K562 (cell line): ENCODE measurements at regions not wholly inside any gene's neighbourhood (a gene's known extent, or its start where the extent isn't known, plus 50 kb on each side); places are given as distances from the start of the nearest gene placed in this dataset.

Source experiments
- ATAC-seq: fragments of 200-7000 bp; cut with Tn5 transposase; 3 replicates; pipeline ENCODE4 v1.9.1; 2020; ENCODE audit warnings: moderate library complexity
- BruUV-seq: library from RNA; stranded (reverse); fragments of 400-500 nt; replicated peaks from 2 replicates; lab custom pipeline; 2021; lab: Mats Ljungman, UMichigan
- CTCF ChIA-PET: fragments of 300-600 bp; formaldehyde crosslinking; extraction: SDS; loops from one replicate; lab custom pipeline; 2021; ENCODE audit warnings: low intra/inter-chr PET ratio; lab: Yijun Ruan, JAX
- POLR2A ChIA-PET: fragments of 300-600, 350-650 bp; sonication (Branson Sonifier 250); formaldehyde crosslinking; extraction: SDS; loops from one replicate; lab custom pipeline; 2021; ENCODE audit warnings: antibody characterized with exemption, inconsistent platforms; lab: Yijun Ruan, JAX
- DNase-seq, 4 experiments: peaks; one replicate each; pipeline versions ENCODE4 v3.0.0 to v3.0.0-alpha.2; 2011 to 2018; ENCODE audit warnings: low spot score in 3 of 4, mixed read lengths in 3 of 4; ENCODE audit errors: extremely low read depth in 1 of 4
- FAIRE-seq: peaks from 2 replicates; lab custom pipeline; 2011; peaks lifted over from hg19 to GRCh38; lab: Jason Lieb, UNC
- H2AFZ ChIP-seq: 2 replicates; pipeline ENCODE4 v1.6.0; 2011; ENCODE audit warnings: low read depth, low read length, control low read depth, inconsistent platforms
- H3K27ac ChIP-seq: fragments of 200-600 bp; 3 replicates; pipeline ENCODE4 v1.8.0; 2011; ENCODE audit warnings: low read depth, mild to moderate bottlenecking, control low read depth, inconsistent platforms, low read length, moderate library complexity, mixed read lengths; ENCODE audit errors: extremely low read depth
- H3K27me3 ChIP-seq, 2 experiments: fragments of 300-600 bp in 1 of 2; 2 replicates in 1 of 2; 3 replicates in 1 of 2; pipeline versions ENCODE4 v1.6.0 to v1.8.0; 2011; ENCODE audit warnings: inconsistent platforms in 2 of 2, low read length in 2 of 2, mild to moderate bottlenecking in 1 of 2, mixed read lengths in 1 of 2, moderate library complexity in 1 of 2; ENCODE audit not compliant: control insufficient read depth in 2 of 2, insufficient read depth in 2 of 2
- H3K36me3 ChIP-seq: fragments of 300-600 bp; 3 replicates; pipeline ENCODE4 v1.8.0; 2011; ENCODE audit warnings: mild to moderate bottlenecking, low read length, inconsistent platforms; ENCODE audit not compliant: control insufficient read depth, insufficient read depth
- H3K4me1 ChIP-seq, 2 experiments: fragments of 200-600 bp in 1 of 2; replicated peaks in 1 of 2; 2 replicates in 1 of 2; 3 replicates in 1 of 2; pipeline versions ENCODE4 v1.5.1 to v1.8.0; 2011; ENCODE audit warnings: inconsistent platforms in 2 of 2, low read length in 2 of 2, mild to moderate bottlenecking in 1 of 2, mixed read lengths in 1 of 2, moderate library complexity in 1 of 2; ENCODE audit not compliant: control insufficient read depth in 2 of 2, insufficient read depth in 2 of 2
- H3K4me2 ChIP-seq: 2 replicates; pipeline ENCODE4 v1.6.1; 2011; ENCODE audit warnings: low read length, control low read depth, inconsistent platforms, mixed read lengths; ENCODE audit not compliant: insufficient read depth
- H3K4me3 ChIP-seq: fragments of 200-600 bp; sonication (generic), shearing (Covaris generic); 2 replicates; pipeline ENCODE4 v1.5.1; 2016; ENCODE audit warnings: control low read depth, inconsistent platforms
- H3K79me2 ChIP-seq: fragments of 200-600 bp; 3 replicates; pipeline ENCODE4 v1.8.0; 2011; ENCODE audit warnings: low read length, inconsistent platforms; ENCODE audit not compliant: control insufficient read depth, insufficient read depth
- H3K9ac ChIP-seq, 2 experiments: 2 replicates each; pipeline versions ENCODE4 v1.6.0 to v1.6.1; 2011; ENCODE audit warnings: low read depth in 2 of 2, low read length in 2 of 2, control low read depth in 1 of 2, inconsistent platforms in 1 of 2, mild to moderate bottlenecking in 1 of 2, mixed read lengths in 1 of 2; ENCODE audit not compliant: insufficient read depth in 1 of 2
- H3K9me1 ChIP-seq: one replicate; pipeline ENCODE4 v1.6.0; 2011; ENCODE audit warnings: inconsistent platforms, mild to moderate bottlenecking, low read length, moderate library complexity; ENCODE audit not compliant: control insufficient read depth, insufficient read depth
- H3K9me3 ChIP-seq: replicated peaks from 2 replicates; pipeline ENCODE4 v1.5.1; 2011; ENCODE audit warnings: low read depth, low read length, inconsistent platforms; ENCODE audit not compliant: control insufficient read depth, insufficient read depth
- H4K20me1 ChIP-seq: replicated peaks from 2 replicates; pipeline ENCODE4 v1.6.1; 2011; ENCODE audit warnings: low read length, inconsistent platforms, mixed read lengths; ENCODE audit not compliant: control insufficient read depth, insufficient read depth
- ARNT ChIP-seq, 2 experiments: fragments of 450-650 bp; IDR thresholded peaks; 2 replicates each; pipeline ENCODE4 v1.6.1; 2016; ENCODE audit warnings: mild to moderate bottlenecking in 1 of 2
- BCL6 ChIP-seq: fragments of 250-450 bp; sonication (Bioruptor Pico); IDR thresholded peaks from 2 replicates; pipeline ENCODE4 v1.4.0; 2020
- CBFA2T2 ChIP-seq: fragments of 450-650 bp; conservative IDR thresholded peaks from 2 replicates; pipeline ENCODE4 v1.6.1; 2017; ENCODE audit warnings: mild to moderate bottlenecking
- SPI1 ChIP-seq: IDR thresholded peaks from 2 replicates; pipeline ENCODE4 v1.6.1; 2011; ENCODE audit warnings: low read depth, low read length, control low read depth, borderline replicate concordance
- STAG1 ChIP-seq: sonication (generic); formaldehyde crosslinking; IDR thresholded peaks from 2 replicates; pipeline ENCODE4 v1.5.0; 2020; ENCODE audit warnings: missing genetic modification reagents, borderline replicate concordance
- TAF1 ChIP-seq: IDR thresholded peaks from 2 replicates; pipeline ENCODE4 v1.6.1; 2011; ENCODE audit warnings: mild to moderate bottlenecking, low read length, moderate library complexity; ENCODE audit not compliant: insufficient read depth, control insufficient read depth, severe bottlenecking; ENCODE audit errors: extremely low read depth
- ZNF584 ChIP-seq: fragments of 200-800 bp; sonication (Bioruptor generic); IDR thresholded peaks from 2 replicates; pipeline ENCODE4 v1.6.1; 2016; ENCODE audit warnings: low read depth, mild to moderate bottlenecking, missing genetic modification characterization, missing compliant biosample characterization
- WGBS: fragments of 100-300 bp; shearing (Covaris generic); methylation state at CpG from one replicate; pipeline ENCODE4 v1.1.6; 2016; ENCODE audit warnings: low coverage, mixed read lengths; ENCODE audit not compliant: insufficient coverage; ENCODE audit errors: missing lambda C conversion rate; 5-methylcytosine and 5-hydroxymethylcytosine counted together
- in situ Hi-C: fragments of 300-500 bp; cut with MboI; formaldehyde crosslinking; loops from 4 replicates; pipeline ENCODE4 v1.15.0; 2018; ENCODE audit warnings: inconsistent platforms, mixed read lengths
- intact Hi-C: fragments of 100-400 bp; cut with micrococcal nuclease; formaldehyde crosslinking; loops from 2 replicates; pipeline ENCODE4 v1.14.2; 2022
- TF ChIP-seq, protein P1 (sequence below): IDR thresholded peaks from 2 replicates; pipeline ENCODE4 v1.6.1; 2011; ENCODE audit not compliant: insufficient read length; ENCODE audit errors: extremely low read depth
- TF ChIP-seq, protein P2 (sequence below): sonication (generic); formaldehyde crosslinking; IDR thresholded peaks from 2 replicates; pipeline ENCODE4 v1.8.0; 2022; ENCODE audit warnings: mild to moderate bottlenecking, missing genetic modification reagents
- TF ChIP-seq, protein P3 (sequence below): sonication (generic); formaldehyde crosslinking; IDR thresholded peaks from 2 replicates; pipeline ENCODE4 v1.8.1; 2023; ENCODE audit warnings: mild to moderate bottlenecking, missing genetic modification reagents
- TF ChIP-seq, protein P4 (sequence below), 2 experiments: fragments of 450-650 bp in 1 of 2; sonication (generic) in 1 of 2; formaldehyde crosslinking in 1 of 2; IDR thresholded peaks in 1 of 2; conservative IDR thresholded peaks in 1 of 2; 2 replicates each; pipeline versions ENCODE4 v1.6.1 to v1.8.1; 2016 to 2023; ENCODE audit warnings: mild to moderate bottlenecking in 2 of 2, moderate library complexity in 2 of 2, inconsistent platforms in 1 of 2, missing genetic modification reagents in 1 of 2
- TF ChIP-seq, protein P5 (sequence below): fragments of 450-650 bp; IDR thresholded peaks from 2 replicates; pipeline ENCODE4 v1.6.1; 2016; ENCODE audit warnings: missing biosample characterization, missing genetic modification characterization
- TF ChIP-seq, protein P6 (sequence below): fragments of 250-450 bp; sonication (Bioruptor Pico); IDR thresholded peaks from 2 replicates; pipeline ENCODE4 v1.5.0; 2021; ENCODE audit warnings: mild to moderate bottlenecking, borderline replicate concordance

DNA sequence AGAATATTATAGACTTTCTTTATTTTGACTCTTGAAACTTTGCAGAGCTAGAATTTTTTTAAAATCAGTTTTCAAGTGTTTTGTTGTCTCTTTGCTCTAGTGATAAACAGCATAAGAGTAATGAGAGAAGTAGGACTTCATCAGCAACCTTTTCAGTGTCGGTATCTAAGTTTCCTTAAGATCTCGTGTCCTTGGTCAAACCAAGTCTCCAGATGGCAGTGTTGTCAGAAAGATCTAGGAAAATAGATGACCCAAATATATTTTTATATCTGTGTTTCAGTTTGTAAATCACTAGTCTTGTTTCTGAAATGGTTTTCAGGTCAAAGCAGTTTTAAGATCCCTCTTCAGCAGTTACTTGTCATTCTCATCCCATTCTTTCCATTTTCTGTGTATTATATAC is 438.3 kb downstream of the RAPGEF2 start:
- Histone ChIP-seq H3K36me3 (no peaks in the 10 kb centered on the region), H3K4me2 (no peak overlapping the region), H3K4me1 (no peaks in the 10 kb centered on the region), H3K4me3 (no peak overlapping the region), H3K9me1 (no peaks in the 10 kb centered on the region), H2AFZ (no peak overlapping the region), H3K27me3 (no peaks in the 10 kb centered on the region; a peak in 1 of 5 replicates), H3K79me2 (no peaks in the 10 kb centered on the region), H3K9me3 (no peaks in the 10 kb centered on the region), H4K20me1 (no peaks in the 10 kb centered on the region), H3K27ac (no peak overlapping the region), H3K9ac (no peak overlapping the region)
- FAIRE-seq: no peak
- no peak for DNase-seq
- no peak for ATAC-seq
- BruUV-seq: no TSS peak
- in situ Hi-C loops: no loop called here
- POLR2A ChIA-PET: no interaction called here
- CTCF ChIA-PET: no interaction called here
- 3% methylated on average over 2 of the region's 2 CpGs for whole genome bisulfite sequencing
- intact Hi-C loops: no loop called here
- TF ChIP-seq ARNT (IDR thresholded peaks at IDR 0.05) (no peak), SPI1 (no peak), STAG1 (CRISPR knock-in tag) (no peak), TAF1 (no peak), BCL6 (CRISPR knock-in tag) (no peak), ZNF584 (CRISPR knock-in tag) (no peak), CBFA2T2 (no peak)
- TF ChIP-seq, protein P1, sequence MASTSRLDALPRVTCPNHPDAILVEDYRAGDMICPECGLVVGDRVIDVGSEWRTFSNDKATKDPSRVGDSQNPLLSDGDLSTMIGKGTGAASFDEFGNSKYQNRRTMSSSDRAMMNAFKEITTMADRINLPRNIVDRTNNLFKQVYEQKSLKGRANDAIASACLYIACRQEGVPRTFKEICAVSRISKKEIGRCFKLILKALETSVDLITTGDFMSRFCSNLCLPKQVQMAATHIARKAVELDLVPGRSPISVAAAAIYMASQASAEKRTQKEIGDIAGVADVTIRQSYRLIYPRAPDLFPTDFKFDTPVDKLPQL: no peak
- TF ChIP-seq, protein P2, sequence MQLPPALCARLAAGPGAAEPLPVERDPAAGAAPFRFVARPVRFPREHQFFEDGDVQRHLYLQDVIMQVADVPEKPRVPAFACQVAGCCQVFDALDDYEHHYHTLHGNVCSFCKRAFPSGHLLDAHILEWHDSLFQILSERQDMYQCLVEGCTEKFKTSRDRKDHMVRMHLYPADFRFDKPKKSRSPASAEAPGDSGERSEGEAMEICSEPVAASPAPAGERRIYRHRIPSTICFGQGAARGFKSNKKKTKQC (CRISPR knock-in tag): no peak
- TF ChIP-seq, protein P3, sequence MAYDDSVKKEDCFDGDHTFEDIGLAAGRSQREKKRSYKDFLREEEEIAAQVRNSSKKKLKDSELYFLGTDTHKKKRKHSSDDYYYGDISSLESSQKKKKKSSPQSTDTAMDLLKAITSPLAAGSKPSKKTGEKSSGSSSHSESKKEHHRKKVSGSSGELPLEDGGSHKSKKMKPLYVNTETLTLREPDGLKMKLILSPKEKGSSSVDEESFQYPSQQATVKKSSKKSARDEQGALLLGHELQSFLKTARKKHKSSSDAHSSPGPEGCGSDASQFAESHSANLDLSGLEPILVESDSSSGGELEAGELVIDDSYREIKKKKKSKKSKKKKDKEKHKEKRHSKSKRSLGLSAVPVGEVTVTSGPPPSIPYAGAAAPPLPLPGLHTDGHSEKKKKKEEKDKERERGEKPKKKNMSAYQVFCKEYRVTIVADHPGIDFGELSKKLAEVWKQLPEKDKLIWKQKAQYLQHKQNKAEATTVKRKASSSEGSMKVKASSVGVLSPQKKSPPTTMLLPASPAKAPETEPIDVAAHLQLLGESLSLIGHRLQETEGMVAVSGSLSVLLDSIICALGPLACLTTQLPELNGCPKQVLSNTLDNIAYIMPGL (CRISPR knock-in tag): no peak
- TF ChIP-seq, protein P4, sequence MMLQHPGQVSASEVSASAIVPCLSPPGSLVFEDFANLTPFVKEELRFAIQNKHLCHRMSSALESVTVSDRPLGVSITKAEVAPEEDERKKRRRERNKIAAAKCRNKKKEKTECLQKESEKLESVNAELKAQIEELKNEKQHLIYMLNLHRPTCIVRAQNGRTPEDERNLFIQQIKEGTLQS (IDR thresholded peaks at IDR 0.05): no peak
- TF ChIP-seq, protein P4 (CRISPR knock-in tag; conservative IDR thresholded peaks at IDR 0.05): no peak
- TF ChIP-seq, protein P5, sequence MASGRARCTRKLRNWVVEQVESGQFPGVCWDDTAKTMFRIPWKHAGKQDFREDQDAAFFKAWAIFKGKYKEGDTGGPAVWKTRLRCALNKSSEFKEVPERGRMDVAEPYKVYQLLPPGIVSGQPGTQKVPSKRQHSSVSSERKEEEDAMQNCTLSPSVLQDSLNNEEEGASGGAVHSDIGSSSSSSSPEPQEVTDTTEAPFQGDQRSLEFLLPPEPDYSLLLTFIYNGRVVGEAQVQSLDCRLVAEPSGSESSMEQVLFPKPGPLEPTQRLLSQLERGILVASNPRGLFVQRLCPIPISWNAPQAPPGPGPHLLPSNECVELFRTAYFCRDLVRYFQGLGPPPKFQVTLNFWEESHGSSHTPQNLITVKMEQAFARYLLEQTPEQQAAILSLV (tag): no peak
- TF ChIP-seq, protein P6, sequence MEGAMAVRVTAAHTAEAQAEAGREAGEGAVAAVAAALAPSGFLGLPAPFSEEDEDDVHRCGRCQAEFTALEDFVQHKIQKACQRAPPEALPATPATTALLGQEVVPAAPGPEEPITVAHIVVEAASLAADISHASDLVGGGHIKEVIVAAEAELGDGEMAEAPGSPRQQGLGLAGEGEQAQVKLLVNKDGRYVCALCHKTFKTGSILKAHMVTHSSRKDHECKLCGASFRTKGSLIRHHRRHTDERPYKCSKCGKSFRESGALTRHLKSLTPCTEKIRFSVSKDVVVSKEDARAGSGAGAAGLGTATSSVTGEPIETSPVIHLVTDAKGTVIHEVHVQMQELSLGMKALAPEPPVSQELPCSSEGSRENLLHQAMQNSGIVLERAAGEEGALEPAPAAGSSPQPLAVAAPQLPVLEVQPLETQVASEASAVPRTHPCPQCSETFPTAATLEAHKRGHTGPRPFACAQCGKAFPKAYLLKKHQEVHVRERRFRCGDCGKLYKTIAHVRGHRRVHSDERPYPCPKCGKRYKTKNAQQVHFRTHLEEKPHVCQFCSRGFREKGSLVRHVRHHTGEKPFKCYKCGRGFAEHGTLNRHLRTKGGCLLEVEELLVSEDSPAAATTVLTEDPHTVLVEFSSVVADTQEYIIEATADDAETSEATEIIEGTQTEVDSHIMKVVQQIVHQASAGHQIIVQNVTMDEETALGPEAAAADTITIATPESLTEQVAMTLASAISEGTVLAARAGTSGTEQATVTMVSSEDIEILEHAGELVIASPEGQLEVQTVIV: no peak
